ENCODE measurements at regions not wholly inside any gene's neighbourhood (a gene's known extent, or its start where the extent isn't known, plus 50 kb on each side); places are given as distances from the start of the nearest gene placed in this dataset.
"Not testable (repeated sequence)": the region's sequence is repeated elsewhere in the genome, so short reads cannot be mapped to it uniquely, and the experiment has no call there.

GRCh38 chr13:44719857-44720671 lies 143.9 kb upstream of the TSC22D1 start:
- TF ChIP-seq, protein P1, sequence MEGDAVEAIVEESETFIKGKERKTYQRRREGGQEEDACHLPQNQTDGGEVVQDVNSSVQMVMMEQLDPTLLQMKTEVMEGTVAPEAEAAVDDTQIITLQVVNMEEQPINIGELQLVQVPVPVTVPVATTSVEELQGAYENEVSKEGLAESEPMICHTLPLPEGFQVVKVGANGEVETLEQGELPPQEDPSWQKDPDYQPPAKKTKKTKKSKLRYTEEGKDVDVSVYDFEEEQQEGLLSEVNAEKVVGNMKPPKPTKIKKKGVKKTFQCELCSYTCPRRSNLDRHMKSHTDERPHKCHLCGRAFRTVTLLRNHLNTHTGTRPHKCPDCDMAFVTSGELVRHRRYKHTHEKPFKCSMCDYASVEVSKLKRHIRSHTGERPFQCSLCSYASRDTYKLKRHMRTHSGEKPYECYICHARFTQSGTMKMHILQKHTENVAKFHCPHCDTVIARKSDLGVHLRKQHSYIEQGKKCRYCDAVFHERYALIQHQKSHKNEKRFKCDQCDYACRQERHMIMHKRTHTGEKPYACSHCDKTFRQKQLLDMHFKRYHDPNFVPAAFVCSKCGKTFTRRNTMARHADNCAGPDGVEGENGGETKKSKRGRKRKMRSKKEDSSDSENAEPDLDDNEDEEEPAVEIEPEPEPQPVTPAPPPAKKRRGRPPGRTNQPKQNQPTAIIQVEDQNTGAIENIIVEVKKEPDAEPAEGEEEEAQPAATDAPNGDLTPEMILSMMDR (IDR thresholded peaks at IDR 0.05; ENCODE audit: low read depth, low read length, missing control alignments) = no peak
- no peak for DNase-seq (ENCODE audit: extremely low read depth, low read depth)
- no peak overlapping the region for H3K4me3 ChIP-seq (replicated peaks; ENCODE audit: low read depth, low read length)

- TF ChIP-seq, protein P1 (IDR thresholded peaks at IDR 0.05; ENCODE audit: low read depth, low read length, missing control alignments) = no peak
- no peak for DNase-seq (ENCODE audit: extremely low read depth, low read depth)
- H3K4me3 ChIP-seq (replicated peaks; ENCODE audit: low read depth, low read length) = no peak overlapping the region
These were observed 142.3 kb upstream of the TSC22D1 start for GRCh38 chr13:44718467-44718866.

DNA sequence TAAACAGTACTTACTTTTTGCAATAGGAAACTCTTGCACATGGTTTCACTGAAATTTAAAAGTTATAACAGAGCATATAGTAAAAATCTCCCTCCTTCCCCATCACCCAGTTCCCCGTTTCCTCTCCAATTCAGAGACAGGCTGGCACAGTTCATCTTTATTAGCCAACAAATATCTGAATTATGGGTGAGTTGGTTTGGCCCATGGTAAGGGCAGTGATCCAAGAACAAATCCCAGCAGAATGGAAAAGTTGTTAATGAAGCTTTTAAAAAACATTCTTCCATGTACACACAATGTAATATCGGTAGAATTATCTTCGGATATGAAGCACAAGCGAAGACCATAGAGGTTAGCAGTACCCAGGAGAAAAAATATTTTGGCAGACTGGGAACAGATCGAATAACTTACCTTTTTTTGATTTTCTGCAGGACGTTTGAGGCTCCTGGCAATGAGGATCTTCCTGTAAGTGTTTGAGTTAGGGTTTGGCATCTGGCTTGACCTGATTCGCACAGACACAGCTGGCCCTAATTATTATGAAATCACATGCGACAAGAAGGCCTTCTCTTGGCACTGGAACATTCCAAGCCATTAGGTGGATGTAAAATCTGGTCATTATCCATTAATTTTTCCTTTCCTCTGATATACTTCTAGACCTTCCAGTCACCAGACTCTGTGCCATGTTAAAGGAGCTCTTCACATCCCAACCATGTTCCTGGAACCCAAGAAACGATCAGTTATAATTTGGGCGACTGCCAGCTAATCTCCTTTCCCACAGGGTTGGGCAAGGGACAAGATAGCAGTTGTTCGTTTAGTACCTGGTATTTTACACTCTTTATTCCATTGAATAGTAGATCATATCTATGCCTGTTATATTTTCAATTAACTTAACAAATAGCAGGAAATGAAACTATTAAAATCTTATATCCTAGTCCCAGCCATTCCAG lies 139.4 kb upstream of the TSC22D1 start:
- no peak overlapping the region for H3K4me3 ChIP-seq (replicated peaks; ENCODE audit: low read depth, low read length)
- TF ChIP-seq, protein P1 (IDR thresholded peaks at IDR 0.05; ENCODE audit: low read depth, low read length, missing control alignments) = no peak
- peak; percentile 47 for DNase-seq (ENCODE audit: extremely low read depth, low read depth)

DNA sequence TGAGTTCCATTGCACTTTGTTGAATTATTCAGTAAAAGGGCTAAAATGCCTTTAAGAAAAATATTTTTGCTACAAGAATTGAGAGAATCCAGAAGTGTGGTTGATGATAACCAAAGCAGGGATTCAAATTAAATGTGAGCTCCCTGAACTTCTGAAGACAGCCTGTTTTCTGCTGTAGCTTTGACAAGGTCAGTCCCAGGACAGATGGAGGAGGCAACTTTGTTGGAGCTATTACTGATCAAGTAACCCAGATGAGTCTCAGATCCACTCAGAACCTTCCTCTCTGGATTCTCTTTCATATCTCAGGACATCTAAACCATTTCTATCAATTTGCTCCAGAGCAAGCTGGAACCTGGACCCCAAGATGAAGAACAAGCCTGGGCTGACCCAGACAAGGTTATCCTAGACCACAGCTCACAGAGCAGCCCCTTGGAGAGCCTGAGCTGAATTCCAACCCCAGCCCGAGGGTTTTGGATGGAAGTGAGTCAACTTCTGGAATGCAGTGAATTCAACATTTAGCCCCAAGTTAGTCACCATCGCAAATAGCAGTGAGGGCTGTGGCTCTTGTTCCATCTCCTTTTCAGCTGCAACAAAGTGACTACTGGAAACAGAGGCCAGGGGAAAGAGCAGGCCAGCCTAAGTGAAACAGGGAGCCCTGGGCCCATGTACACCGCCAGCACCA lies 137.8 kb upstream of the TSC22D1 start:
- TF ChIP-seq, protein P1 (IDR thresholded peaks at IDR 0.05; ENCODE audit: low read depth, low read length, missing control alignments) = no peak
- DNase-seq (ENCODE audit: extremely low read depth, low read depth) = peak; percentile 94
- no peak overlapping the region for H3K4me3 ChIP-seq (replicated peaks; ENCODE audit: low read depth, low read length)

- DNase-seq (ENCODE audit: extremely low read depth, low read depth) = no peak
- TF ChIP-seq, protein P1 (IDR thresholded peaks at IDR 0.05; ENCODE audit: low read depth, low read length, missing control alignments) = no peak
- H3K4me3 ChIP-seq (replicated peaks; ENCODE audit: low read depth, low read length) = no peak overlapping the region
These were observed 135.6 kb upstream of the TSC22D1 start for GRCh38 chr13:44711706-44712105.

DNA sequence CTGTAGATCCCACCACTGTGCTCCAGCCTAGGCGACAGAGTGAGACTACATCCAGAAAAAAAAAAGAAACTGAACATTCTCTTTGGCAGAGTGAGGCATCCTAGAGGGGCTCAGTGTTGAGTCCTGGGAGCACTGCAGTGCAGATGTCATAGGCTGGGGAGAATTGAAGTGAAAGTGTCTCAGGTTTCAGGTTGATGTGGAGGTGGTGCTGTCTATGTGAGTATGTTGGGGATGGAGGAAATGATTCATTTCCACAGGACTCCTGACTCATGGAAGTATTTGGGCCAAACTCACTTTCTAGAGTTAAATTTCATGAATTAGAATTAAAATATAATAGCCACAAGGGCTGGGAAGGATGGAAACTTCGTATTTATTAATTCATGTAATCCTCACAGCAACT lies 134.4 kb upstream of the TSC22D1 start:
- TF ChIP-seq, protein P1 (IDR thresholded peaks at IDR 0.05; ENCODE audit: low read depth, low read length, missing control alignments) = no peak
- no peak overlapping the region for H3K4me3 ChIP-seq (replicated peaks; ENCODE audit: low read depth, low read length)
- DNase-seq (ENCODE audit: extremely low read depth, low read depth) = peak; percentile 74

DNA sequence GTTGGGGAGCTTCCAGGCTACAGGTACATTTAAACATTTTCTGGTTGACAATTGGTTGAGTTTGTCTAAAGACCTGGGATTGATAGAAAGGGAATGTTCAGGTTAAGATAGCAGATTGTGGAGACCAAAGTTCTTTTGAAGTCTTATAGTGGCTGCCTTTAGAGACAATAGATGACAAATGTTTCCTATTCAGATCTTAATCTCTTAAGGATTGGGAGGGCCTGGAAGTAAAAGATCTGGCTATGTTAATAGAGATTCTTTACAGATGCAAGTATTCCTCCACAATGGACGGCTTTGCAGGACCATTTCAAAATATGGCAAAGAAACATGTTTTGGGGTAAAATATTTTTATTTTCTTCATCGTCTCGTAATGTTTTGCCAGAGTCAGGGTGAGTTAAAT lies 128.7 kb upstream of the TSC22D1 start:
- H3K4me3 ChIP-seq (replicated peaks; ENCODE audit: low read depth, low read length); DNase-seq (ENCODE audit: extremely low read depth, low read depth): not testable (repeated sequence)
